ENCODE measurements at regions not wholly inside any gene's neighbourhood (a gene's known extent, or its start where the extent isn't known, plus 50 kb on each side); places are given as distances from the start of the nearest gene placed in this dataset.

DNA sequence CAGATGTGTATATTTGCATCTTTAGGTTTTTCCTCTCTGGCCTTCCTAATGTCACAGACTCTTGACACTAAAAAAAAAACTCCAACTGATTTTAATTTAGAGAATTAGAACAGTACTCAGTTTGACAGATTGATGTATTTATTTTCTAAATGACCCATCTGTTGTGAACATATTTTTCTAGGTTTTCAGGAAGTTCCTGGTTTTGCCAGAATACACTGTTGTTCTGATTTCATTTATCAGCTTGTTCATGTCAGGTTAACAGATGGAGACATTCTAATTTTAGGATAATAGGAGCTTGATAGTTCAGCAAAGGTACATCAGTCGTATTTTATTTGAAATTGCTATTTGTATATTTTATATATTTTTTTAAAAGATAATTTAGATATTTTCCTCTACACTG lies 133.4 kb downstream of the TANC2 start:
- TF ChIP-seq, protein P1, sequence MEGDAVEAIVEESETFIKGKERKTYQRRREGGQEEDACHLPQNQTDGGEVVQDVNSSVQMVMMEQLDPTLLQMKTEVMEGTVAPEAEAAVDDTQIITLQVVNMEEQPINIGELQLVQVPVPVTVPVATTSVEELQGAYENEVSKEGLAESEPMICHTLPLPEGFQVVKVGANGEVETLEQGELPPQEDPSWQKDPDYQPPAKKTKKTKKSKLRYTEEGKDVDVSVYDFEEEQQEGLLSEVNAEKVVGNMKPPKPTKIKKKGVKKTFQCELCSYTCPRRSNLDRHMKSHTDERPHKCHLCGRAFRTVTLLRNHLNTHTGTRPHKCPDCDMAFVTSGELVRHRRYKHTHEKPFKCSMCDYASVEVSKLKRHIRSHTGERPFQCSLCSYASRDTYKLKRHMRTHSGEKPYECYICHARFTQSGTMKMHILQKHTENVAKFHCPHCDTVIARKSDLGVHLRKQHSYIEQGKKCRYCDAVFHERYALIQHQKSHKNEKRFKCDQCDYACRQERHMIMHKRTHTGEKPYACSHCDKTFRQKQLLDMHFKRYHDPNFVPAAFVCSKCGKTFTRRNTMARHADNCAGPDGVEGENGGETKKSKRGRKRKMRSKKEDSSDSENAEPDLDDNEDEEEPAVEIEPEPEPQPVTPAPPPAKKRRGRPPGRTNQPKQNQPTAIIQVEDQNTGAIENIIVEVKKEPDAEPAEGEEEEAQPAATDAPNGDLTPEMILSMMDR (IDR thresholded peaks at IDR 0.05; ENCODE audit: low read length): no peak
- no peak for TF ChIP-seq EZH2 (IDR thresholded peaks at IDR 0.05; ENCODE audit: borderline replicate concordance, low read length)
